ENCODE measurements at regions not wholly inside any gene's neighbourhood (a gene's known extent, or its start where the extent isn't known, plus 50 kb on each side); places are given as distances from the start of the nearest gene placed in this dataset.
"Not testable (repeated sequence)": the region's sequence is repeated elsewhere in the genome, so short reads cannot be mapped to it uniquely, and the experiment has no call there.

- 89 to 97% methylated on average over 3 of the region's 3 CpGs for WGBS, 2 donors
- no peaks in the 10 kb centered on the region for H3K27me3 ChIP-seq
- TF ChIP-seq CTCF (IDR thresholded peaks at IDR 0.05) (no peak), POLR2A (IDR thresholded peaks at IDR 0.05) (no peak), EP300 (IDR thresholded peaks at IDR 0.05) (no peak)
- H3K4me1 ChIP-seq: no peaks in the 10 kb centered on the region
- no peak overlapping the region for H3K27ac ChIP-seq
- H3K9me3 ChIP-seq: no peaks in the 10 kb centered on the region
- DNase-seq (ENCODE audit: low spot score in 2 of 2): no peak
- H3K4me3 ChIP-seq: no peak overlapping the region
- H3K36me3 ChIP-seq: no peaks in the 10 kb centered on the region
Observed at GRCh38 chr10:109215291-109216075, 707.8 kb downstream of the XPNPEP1 start.

GRCh38 chr10:109214891-109215290 is 708.4 kb downstream of the XPNPEP1 start:
- not testable (repeated sequence) for DNase-seq (ENCODE audit: low spot score in 2 of 2); H3K4me1 ChIP-seq
- 92 to 98% methylated on average over 3 of the region's 3 CpGs for WGBS, 2 donors

GRCh38 chr10:109207361-109207760 is 716.0 kb downstream of the XPNPEP1 start:
- Histone ChIP-seq H3K4me3 (no peak overlapping the region), H3K27ac (no peak overlapping the region), H3K4me1 (no peaks in the 10 kb centered on the region), H3K36me3 (no peaks in the 10 kb centered on the region), H3K9me3 (no peaks in the 10 kb centered on the region), H3K27me3 (no peaks in the 10 kb centered on the region)
- DNase-seq (ENCODE audit: low spot score in 2 of 2): no peak
- 55 to 79% methylated on average over 1 of the region's 1 CpG for WGBS, 2 donors
- TF ChIP-seq CTCF (IDR thresholded peaks at IDR 0.05) (no peak), EP300 (IDR thresholded peaks at IDR 0.05) (no peak), POLR2A (IDR thresholded peaks at IDR 0.05) (no peak)

More at GRCh38 chr10:109214891-109215290, 708.4 kb downstream of the XPNPEP1 start:
- not testable (repeated sequence) for H3K27ac ChIP-seq, H3K9me3 ChIP-seq, H3K4me3 ChIP-seq, H3K27me3 ChIP-seq, H3K36me3 ChIP-seq

- Histone ChIP-seq H3K27me3 (no peaks in the 10 kb centered on the region), H3K36me3 (no peaks in the 10 kb centered on the region), H3K4me3 (no peak overlapping the region), H3K9me3 (no peaks in the 10 kb centered on the region), H3K4me1 (no peaks in the 10 kb centered on the region), H3K27ac (no peak overlapping the region)
- no peak for DNase-seq (ENCODE audit: low spot score in 2 of 2)
- TF ChIP-seq EP300 (IDR thresholded peaks at IDR 0.05): no peak
- TF ChIP-seq CTCF (IDR thresholded peaks at IDR 0.05): no peak
- TF ChIP-seq POLR2A (IDR thresholded peaks at IDR 0.05): no peak
- WGBS, 2 donors: 64 to 69% methylated on average over 3 of the region's 3 CpGs
Observed at GRCh38 chr10:109205929-109206585, 717.3 kb downstream of the XPNPEP1 start.

- Histone ChIP-seq H3K36me3 (no peaks in the 10 kb centered on the region), H3K9me3 (no peaks in the 10 kb centered on the region), H3K4me1 (no peaks in the 10 kb centered on the region), H3K4me3 (no peak overlapping the region), H3K27ac (no peak overlapping the region), H3K27me3 (no peaks in the 10 kb centered on the region)
- TF ChIP-seq EP300 (IDR thresholded peaks at IDR 0.05): no peak
- no peak for TF ChIP-seq CTCF (IDR thresholded peaks at IDR 0.05)
- TF ChIP-seq POLR2A (IDR thresholded peaks at IDR 0.05): no peak
- DNase-seq (ENCODE audit: low spot score in 2 of 2): no peak
- whole genome bisulfite sequencing, 2 donors: 78 to 80% methylated on average over 3 of the region's 3 CpGs
Observed at GRCh38 chr10:109203646-109204353, 719.5 kb downstream of the XPNPEP1 start.

All from tibial nerve (tissue), 4 donors.